Right atrium auricular region (tissue), 2 donors: ENCODE measurements at regions not wholly inside any gene's neighbourhood (a gene's known extent, or its start where the extent isn't known, plus 50 kb on each side); places are given as distances from the start of the nearest gene placed in this dataset.

Experiments
- DNase-seq: peaks from one replicate; pipeline ENCODE4 v3.0.0-alpha.2; 2019; ENCODE audit warnings: low spot score
- H3K27ac ChIP-seq, 2 donors: fragments of 200-600 bp; sonication (generic); 1 replicate in 1 of 2; 2 replicates in 1 of 2; pipeline ENCODE4 v1.5.1; 2016 to 2019
- H3K27me3 ChIP-seq, 2 donors: fragments of 200-600 bp; sonication (generic); one replicate each; pipeline versions ENCODE4 v1.5.1 to v1.6.0; 2017 to 2019
- H3K36me3 ChIP-seq: fragments of 200-600 bp; sonication (generic); one replicate; pipeline ENCODE4 v1.5.1; 2016
- H3K4me1 ChIP-seq, 2 donors: fragments of 200-600 bp; sonication (generic); one replicate each; pipeline versions ENCODE4 v1.5.1 to v1.6.0; 2017 to 2019
- H3K4me3 ChIP-seq, 2 donors: fragments of 200-600 bp; sonication (generic); 1 replicate in 1 of 2; 2 replicates in 1 of 2; pipeline ENCODE4 v1.5.1; 2017 to 2019; ENCODE audit warnings: mild to moderate bottlenecking in 1 of 2, moderate library complexity in 1 of 2
- H3K9me3 ChIP-seq, 2 donors: fragments of 200-600 bp; sonication (generic); one replicate each; pipeline ENCODE4 v1.5.1; 2019
- CTCF ChIP-seq, 2 donors: fragments of 200-600 bp; sonication (generic); IDR thresholded peaks; one replicate each; pipeline ENCODE4 v1.5.1; 2019; ENCODE audit warnings: antibody characterized with exemption in 2 of 2

DNA sequence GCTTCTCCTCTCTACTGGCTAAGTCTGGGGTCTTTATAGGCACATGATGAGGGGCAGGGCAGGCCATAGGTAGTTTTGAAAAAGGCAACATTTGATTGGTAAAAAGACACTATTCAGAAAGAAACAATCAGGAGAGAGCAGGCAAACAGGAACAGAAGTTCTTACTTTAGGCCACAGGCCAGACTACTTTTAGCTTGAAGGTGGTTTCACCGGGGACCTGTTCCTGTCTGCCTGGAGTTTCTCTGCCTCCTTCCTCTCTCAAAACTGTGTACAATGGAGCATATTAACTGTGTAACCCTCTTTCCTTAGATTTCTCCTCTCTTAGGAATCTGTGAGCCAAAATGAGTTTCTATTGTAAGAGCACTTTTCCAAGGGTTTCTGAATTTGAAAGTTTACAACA, 167.9 kb upstream of the AVPR1A start:
- Histone ChIP-seq H3K9me3 (no peaks in the 10 kb centered on the region), H3K36me3 (no peaks in the 10 kb centered on the region), H3K27ac (no peak overlapping the region), H3K27me3 (no peaks in the 10 kb centered on the region), H3K4me3 (no peak overlapping the region), H3K4me1 (no peaks in the 10 kb centered on the region)
- no peak for TF ChIP-seq CTCF (IDR thresholded peaks at IDR 0.05)
- DNase-seq, result no peak

DNA sequence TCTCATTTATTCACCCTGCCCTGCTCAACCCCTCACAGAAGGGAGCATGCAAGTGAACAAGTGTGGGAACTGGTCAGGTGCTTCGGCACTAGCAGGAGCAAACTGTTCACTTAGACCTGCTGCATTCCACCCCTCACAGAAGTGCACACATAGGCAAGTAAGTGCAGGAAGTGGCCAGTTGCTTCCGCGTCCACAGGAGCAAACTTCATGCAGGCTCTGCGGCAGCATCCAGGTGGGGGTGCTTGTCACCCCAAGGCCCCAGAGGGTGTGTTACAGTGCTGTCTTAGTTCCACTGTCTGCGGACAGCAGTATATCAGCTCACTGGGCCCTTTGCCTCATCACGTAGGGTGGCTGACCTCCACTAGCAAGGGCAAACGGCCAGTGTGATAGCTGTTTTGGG, 167.3 kb upstream of the AVPR1A start:
- H3K4me3 ChIP-seq, result no peak overlapping the region
- no peaks in the 10 kb centered on the region for H3K4me1 ChIP-seq
- DNase-seq, result no peak
- no peaks in the 10 kb centered on the region for H3K9me3 ChIP-seq
- no peak for TF ChIP-seq CTCF (IDR thresholded peaks at IDR 0.05)
- no peaks in the 10 kb centered on the region for H3K27me3 ChIP-seq
- H3K27ac ChIP-seq, result no peak overlapping the region
- no peaks in the 10 kb centered on the region for H3K36me3 ChIP-seq

DNA sequence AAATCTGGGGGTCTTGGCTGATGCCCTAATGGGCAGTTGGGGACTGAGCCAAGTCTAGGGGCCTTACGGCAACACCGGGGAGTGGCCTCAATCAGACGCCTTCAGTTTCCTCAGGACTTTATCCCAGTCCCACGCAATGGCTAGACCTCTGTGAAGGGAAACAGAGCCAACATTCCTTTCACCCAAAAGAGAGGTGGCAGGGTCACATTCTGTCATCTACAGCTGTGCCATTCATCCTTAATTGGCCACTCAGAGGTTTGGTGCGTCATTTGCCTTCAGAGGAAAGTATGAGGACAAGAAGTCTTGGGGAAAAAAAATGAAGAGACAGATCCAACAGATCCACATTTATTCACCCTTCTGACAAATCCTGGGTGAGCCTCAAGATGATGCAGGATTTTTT, 166.9 kb upstream of the AVPR1A start:
- DNase-seq, result no peak
- H3K4me1 ChIP-seq, result no peaks in the 10 kb centered on the region
- no peak for TF ChIP-seq CTCF (IDR thresholded peaks at IDR 0.05)

GRCh38 chr12:63317286-63317846, 166.4 kb upstream of the AVPR1A start:
- no peaks in the 10 kb centered on the region for H3K9me3 ChIP-seq

More for the DNA sequence above, 166.9 kb upstream of the AVPR1A start:
- H3K9me3 ChIP-seq, result no peaks in the 10 kb centered on the region
- no peak overlapping the region for H3K4me3 ChIP-seq
- H3K27me3 ChIP-seq, result no peaks in the 10 kb centered on the region
- H3K27ac ChIP-seq, result no peak overlapping the region
- no peaks in the 10 kb centered on the region for H3K36me3 ChIP-seq

DNA sequence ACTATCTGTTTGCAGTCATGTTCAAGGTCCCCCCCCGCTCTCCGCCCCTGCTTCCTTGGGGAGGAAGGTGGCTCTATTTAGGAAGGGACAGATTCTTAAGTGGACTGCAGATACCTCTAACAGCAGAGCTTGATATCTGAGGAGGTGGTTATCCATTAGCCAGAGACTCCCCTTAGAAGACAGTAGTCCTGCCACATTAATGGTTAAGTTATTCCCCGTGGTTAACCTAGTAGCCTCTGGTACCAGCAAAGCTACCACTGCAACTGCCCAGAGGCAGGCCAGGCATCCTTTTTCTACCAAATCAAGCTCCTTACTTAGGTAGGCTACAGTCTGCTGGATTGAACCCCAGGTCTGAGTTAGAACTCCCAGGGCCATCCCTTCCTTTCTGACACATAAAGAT, 162.1 kb upstream of the AVPR1A start:
- no peaks in the 10 kb centered on the region for H3K4me1 ChIP-seq
- H3K9me3 ChIP-seq, result peaks cover 0 to 13% of the 10 kb centered on the region in 2 donors
- no peak overlapping the region for H3K27ac ChIP-seq
- no peak for TF ChIP-seq CTCF (IDR thresholded peaks at IDR 0.05)
- H3K4me3 ChIP-seq, result no peak overlapping the region
- no peak for DNase-seq
- H3K27me3 ChIP-seq, result no peaks in the 10 kb centered on the region
- no peaks in the 10 kb centered on the region for H3K36me3 ChIP-seq

More at GRCh38 chr12:63317286-63317846, 166.4 kb upstream of the AVPR1A start:
- no peak for DNase-seq
- H3K27ac ChIP-seq, result no peak overlapping the region
- H3K36me3 ChIP-seq, result no peaks in the 10 kb centered on the region
- no peak overlapping the region for H3K4me3 ChIP-seq
- no peaks in the 10 kb centered on the region for H3K4me1 ChIP-seq
- no peaks in the 10 kb centered on the region for H3K27me3 ChIP-seq
- TF ChIP-seq CTCF (IDR thresholded peaks at IDR 0.05), result no peak

GRCh38 chr12:63308671-63309070, 157.7 kb upstream of the AVPR1A start:
- H3K27ac ChIP-seq, result no peak overlapping the region
- no peak for DNase-seq
- TF ChIP-seq CTCF (IDR thresholded peaks at IDR 0.05), result no peak

More at GRCh38 chr12:63308671-63309070, 157.7 kb upstream of the AVPR1A start:
- H3K36me3 ChIP-seq, result no peaks in the 10 kb centered on the region
- no peaks in the 10 kb centered on the region for H3K27me3 ChIP-seq
- H3K4me3 ChIP-seq, result no peak overlapping the region
- peaks cover 0 to 13% of the 10 kb centered on the region in 2 donors for H3K9me3 ChIP-seq
- H3K4me1 ChIP-seq, result no peaks in the 10 kb centered on the region
